GM10248 (cell line): ENCODE measurements at regions not wholly inside any gene's neighbourhood (a gene's known extent, or its start where the extent isn't known, plus 50 kb on each side); places are given as distances from the start of the nearest gene placed in this dataset.

Source experiments
- CTCF ChIA-PET: fragments of 300-600 bp; sonication (Branson Sonifier 250); formaldehyde crosslinking; extraction: SDS; loops from one replicate; lab custom pipeline; 2021; ENCODE audit warnings: antibody characterized with exemption; lab: Yijun Ruan, JAX
- POLR2A ChIA-PET: fragments of 350-650 bp; sonication (Branson Sonifier 250); formaldehyde crosslinking; extraction: SDS; loops from one replicate; lab custom pipeline; 2020; ENCODE audit warnings: antibody characterized with exemption; lab: Yijun Ruan, JAX
- DNase-seq: peaks from one replicate; pipeline ENCODE4 v3.0.0; 2012; ENCODE audit errors: extremely low spot score
- CTCF ChIP-seq: IDR thresholded peaks from 2 replicates; pipeline ENCODE4 v1.5.1; 2012; ENCODE audit warnings: mild to moderate bottlenecking, low read depth; ENCODE audit errors: extremely low read depth, missing control alignments, control extremely low read depth

DNA sequence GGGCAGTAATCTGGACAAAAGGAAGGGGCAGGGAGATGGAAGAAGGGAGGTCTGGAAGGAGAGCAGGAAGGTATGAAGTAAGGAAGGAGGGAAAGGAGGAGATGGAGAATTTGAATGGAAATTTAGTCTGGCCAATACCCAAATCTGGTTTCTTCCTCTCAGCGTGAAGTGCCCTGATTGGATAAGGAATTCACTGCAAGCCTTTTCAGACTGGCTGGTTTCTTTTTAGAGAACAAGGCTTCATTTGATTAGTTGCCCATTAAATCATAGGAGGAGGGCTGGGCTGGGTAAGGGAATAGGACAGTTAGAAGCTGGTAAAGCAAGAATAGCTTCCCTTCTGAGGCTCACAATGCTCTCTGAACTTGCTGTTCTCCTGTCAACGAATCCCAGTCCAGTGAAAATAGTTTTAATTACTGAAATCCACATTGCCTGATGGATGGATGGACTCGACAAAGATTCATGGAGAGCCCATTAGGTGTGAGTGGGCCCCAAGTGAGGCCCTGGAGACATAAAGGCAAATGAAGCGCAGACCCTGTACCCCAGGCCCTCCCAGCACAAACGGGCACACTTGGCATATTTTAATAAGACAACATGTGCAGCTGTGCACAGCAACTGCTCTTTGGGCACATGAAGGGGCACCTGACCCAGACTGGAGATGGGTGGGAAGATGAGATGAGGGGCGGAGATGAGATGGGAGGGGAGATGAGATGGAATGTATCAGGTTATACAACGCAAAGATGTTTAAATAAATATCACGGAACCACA, 347.1 kb upstream of the GATB start:
- ChIA-PET POLR2A (no interaction called here), CTCF (no interaction called here)
- no peak for TF ChIP-seq CTCF
- no peak for DNase-seq

DNA sequence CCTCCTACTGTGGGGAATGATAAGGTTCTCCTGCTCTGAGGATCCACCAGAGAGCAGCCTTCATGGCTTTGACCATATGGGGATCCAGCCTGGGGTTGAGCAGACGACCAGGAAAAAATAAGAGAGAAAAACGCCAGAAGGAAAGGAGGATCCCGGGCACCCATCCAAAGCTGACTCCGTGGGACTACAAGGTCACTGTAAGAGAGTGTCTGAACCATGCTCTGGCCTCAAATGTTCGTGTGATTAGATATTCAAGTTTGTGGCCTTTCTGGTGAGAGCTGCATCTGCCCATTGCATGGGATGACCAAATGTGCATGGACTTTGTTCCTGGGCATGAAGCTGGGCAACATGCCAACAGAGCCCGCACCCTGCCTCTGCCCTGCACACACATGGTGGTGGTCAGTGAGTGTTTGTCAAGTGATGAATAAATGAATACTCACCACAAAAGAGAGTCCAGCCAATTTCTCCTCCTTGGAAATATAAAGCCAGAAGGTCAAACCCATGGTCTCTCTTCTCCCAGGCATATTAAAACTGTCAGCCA, 346.0 kb upstream of the GATB start:
- DNase-seq = no peak
- ChIA-PET POLR2A (no interaction called here), CTCF (interaction anchor here (1.3 kb wide), 1 partner anchor 32 kb away, joined by 3 read pairs; no protein-coding TSS in a partner anchor)
- TF ChIP-seq CTCF = no peak

DNA sequence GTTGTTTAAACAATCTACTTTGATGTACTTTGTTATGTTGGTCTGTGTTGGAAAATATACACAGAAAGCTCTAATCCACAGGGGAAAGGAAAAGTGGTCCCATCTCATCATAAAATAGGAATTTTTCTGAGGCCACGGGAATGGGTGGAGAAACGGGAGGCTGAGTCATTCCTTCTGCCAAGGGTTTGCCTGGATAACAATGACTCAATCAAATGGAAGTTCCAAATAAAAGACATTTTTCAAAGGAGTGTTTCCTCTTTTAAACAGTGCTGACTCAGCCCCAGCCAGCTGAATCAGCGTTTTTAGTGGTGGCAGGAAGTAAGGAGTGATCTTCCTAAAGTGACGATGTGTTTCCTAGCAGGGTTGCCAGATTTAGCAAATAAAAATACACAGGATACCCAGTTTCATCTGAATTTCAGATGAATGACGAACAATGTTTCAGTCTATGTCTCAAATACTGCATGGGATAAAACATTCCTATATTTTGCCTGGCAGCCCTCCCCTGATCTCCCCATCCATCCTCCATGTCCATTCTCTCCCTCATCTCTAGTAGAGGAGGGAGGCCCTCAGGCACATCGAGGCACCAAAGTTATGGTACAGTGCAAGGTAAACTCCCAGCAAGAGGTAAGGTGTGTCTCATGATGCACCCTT, 345.4 kb upstream of the GATB start:
- CTCF ChIA-PET = interaction anchor here (1.3 kb wide), 1 partner anchor 32 kb away, joined by 3 read pairs; no protein-coding TSS in a partner anchor
- no peak for TF ChIP-seq CTCF
- POLR2A ChIA-PET = no interaction called here
- no peak for DNase-seq

GRCh38 chr4:152104901-152105357, 344.1 kb upstream of the GATB start:
- ChIA-PET POLR2A (no interaction called here), CTCF (no interaction called here)
- no peak for DNase-seq
- TF ChIP-seq CTCF = no peak

- DNase-seq = no peak
- ChIA-PET CTCF (interaction anchor here (1.1 kb wide), 1 partner anchor 32 kb away, joined by 3 read pairs; no protein-coding TSS in a partner anchor), POLR2A (no interaction called here)
- no peak for TF ChIP-seq CTCF
These were observed 343.5 kb upstream of the GATB start for GRCh38 chr4:152104356-152104755.

- no peak for TF ChIP-seq CTCF
- POLR2A ChIA-PET = no interaction called here
- DNase-seq = no peak
- CTCF ChIA-PET = interaction anchor here (1.1 to 2.2 kb wide), 2 partner anchors 11 to 33 kb away, joined by 3 to 5 read pairs; no protein-coding TSS in a partner anchor
These were observed 342.5 kb upstream of the GATB start for GRCh38 chr4:152103181-152103901.
